ENCODE measurements at regions not wholly inside any gene's neighbourhood (a gene's known extent, or its start where the extent isn't known, plus 50 kb on each side); places are given as distances from the start of the nearest gene placed in this dataset.

GRCh38 chr1:115400891-115401290 is 62.8 kb upstream of the NGF start:
- H3K4me3 ChIP-seq (ENCODE audit: low read depth, low read length): no peak overlapping the region
- DNase-seq (ENCODE audit: low read depth): no peak
- TF ChIP-seq CTCF (conservative IDR thresholded peaks at IDR 0.05; ENCODE audit: low read depth, low read length): no peak

- TF ChIP-seq CTCF (conservative IDR thresholded peaks at IDR 0.05; ENCODE audit: low read depth, low read length): no peak
- no peak overlapping the region for H3K4me3 ChIP-seq (ENCODE audit: low read depth, low read length)
- DNase-seq (ENCODE audit: low read depth): no peak
These were observed 62.4 kb upstream of the NGF start for GRCh38 chr1:115400426-115400825.

GRCh38 chr1:115398745-115399144 is 60.7 kb upstream of the NGF start:
- no peak overlapping the region for H3K4me3 ChIP-seq (ENCODE audit: low read depth, low read length)
- no peak for TF ChIP-seq CTCF (conservative IDR thresholded peaks at IDR 0.05; ENCODE audit: low read depth, low read length)
- no peak for DNase-seq (ENCODE audit: low read depth)
